Activated T-helper 17 cell treated with anti-CD3 and anti-CD28 coated beads, Interleukin-2, amount 50 U/mL, for 72 hours (primary cell): ENCODE measurements at regions not wholly inside any gene's neighbourhood (a gene's known extent, or its start where the extent isn't known, plus 50 kb on each side); places are given as distances from the start of the nearest gene placed in this dataset.

Experiments used
- ATAC-seq: fragments of 150-1000 bp; cut with Tn5 transposase; replicated peaks from 2 replicates; pipeline ENCODE4 v1.10.0; 2021; ENCODE audit warnings: mild to moderate bottlenecking, moderate library complexity
- H3K27ac Mint-ChIP-seq: one replicate; pipeline ENCODE4 v1.8.0; 2022; ENCODE audit warnings: mixed read lengths
- H3K27me3 Mint-ChIP-seq: one replicate; pipeline ENCODE4 v1.8.0; 2022; ENCODE audit warnings: mixed read lengths
- H3K36me3 Mint-ChIP-seq: one replicate; pipeline ENCODE4 v1.8.0; 2022; ENCODE audit warnings: low read depth, mild to moderate bottlenecking, mixed read lengths
- H3K4me1 Mint-ChIP-seq: one replicate; pipeline ENCODE4 v1.8.0; 2022; ENCODE audit warnings: mixed read lengths
- H3K4me3 Mint-ChIP-seq: one replicate; pipeline ENCODE4 v1.8.0; 2022; ENCODE audit warnings: mild to moderate bottlenecking, mixed read lengths
- H3K9me3 Mint-ChIP-seq: one replicate; pipeline ENCODE4 v1.8.0; 2022; ENCODE audit warnings: mixed read lengths

GRCh38 chr14:101362529-101363260 lies 198.6 kb upstream of the DIO3 start:
- Mint-ChIP-seq H3K4me3 (no peak overlapping the region), H3K9me3 (no peaks in the 10 kb centered on the region), H3K27ac (no peak overlapping the region), H3K4me1 (no peaks in the 10 kb centered on the region), H3K27me3 (peaks cover 23% of the 10 kb centered on the region), H3K36me3 (no peaks in the 10 kb centered on the region)
- no peak for ATAC-seq

GRCh38 chr14:101363261-101363555 lies 198.1 kb upstream of the DIO3 start:
- Mint-ChIP-seq H3K27ac (no peak overlapping the region), H3K36me3 (no peaks in the 10 kb centered on the region), H3K4me1 (no peaks in the 10 kb centered on the region), H3K9me3 (no peaks in the 10 kb centered on the region), H3K4me3 (no peak overlapping the region), H3K27me3 (peaks cover 23% of the 10 kb centered on the region)
- ATAC-seq, result no peak

GRCh38 chr14:101363880-101364391 lies 197.4 kb upstream of the DIO3 start:
- no peaks in the 10 kb centered on the region for H3K36me3 Mint-ChIP-seq
- ATAC-seq, result no peak
- peaks cover 18% of the 10 kb centered on the region for H3K27me3 Mint-ChIP-seq
- no peak overlapping the region for H3K4me3 Mint-ChIP-seq
- H3K9me3 Mint-ChIP-seq, result no peaks in the 10 kb centered on the region
- H3K4me1 Mint-ChIP-seq, result no peaks in the 10 kb centered on the region
- no peak overlapping the region for H3K27ac Mint-ChIP-seq

- Mint-ChIP-seq H3K4me1 (no peaks in the 10 kb centered on the region), H3K4me3 (no peak overlapping the region), H3K9me3 (no peaks in the 10 kb centered on the region), H3K27me3 (peaks cover 16% of the 10 kb centered on the region), H3K36me3 (no peaks in the 10 kb centered on the region), H3K27ac (no peak overlapping the region)
- ATAC-seq, result no peak
Measured at GRCh38 chr14:101364503-101365328, 196.6 kb upstream of the DIO3 start.

GRCh38 chr14:101365329-101366158 lies 195.8 kb upstream of the DIO3 start:
- no peaks in the 10 kb centered on the region for H3K9me3 Mint-ChIP-seq
- H3K4me1 Mint-ChIP-seq, result no peaks in the 10 kb centered on the region
- H3K27ac Mint-ChIP-seq, result no peak overlapping the region
- H3K36me3 Mint-ChIP-seq, result no peaks in the 10 kb centered on the region
- no peak overlapping the region for H3K4me3 Mint-ChIP-seq
- H3K27me3 Mint-ChIP-seq, result peaks cover 16% of the 10 kb centered on the region
- no peak for ATAC-seq

- ATAC-seq, result no peak
- Mint-ChIP-seq H3K9me3 (no peaks in the 10 kb centered on the region), H3K27me3 (peaks cover 18% of the 10 kb centered on the region), H3K36me3 (no peaks in the 10 kb centered on the region), H3K4me3 (no peak overlapping the region), H3K27ac (no peak overlapping the region), H3K4me1 (no peaks in the 10 kb centered on the region)
Measured at GRCh38 chr14:101367421-101368261, 193.7 kb upstream of the DIO3 start.

- no peaks in the 10 kb centered on the region for H3K36me3 Mint-ChIP-seq
- peaks cover 10% of the 10 kb centered on the region for H3K27me3 Mint-ChIP-seq
- no peaks in the 10 kb centered on the region for H3K4me1 Mint-ChIP-seq
- H3K4me3 Mint-ChIP-seq, result no peak overlapping the region
- ATAC-seq, result no peak
- H3K9me3 Mint-ChIP-seq, result no peaks in the 10 kb centered on the region
- no peak overlapping the region for H3K27ac Mint-ChIP-seq
Measured at GRCh38 chr14:101368629-101369028, 192.7 kb upstream of the DIO3 start.

- H3K9me3 Mint-ChIP-seq, result no peaks in the 10 kb centered on the region
- no peak for ATAC-seq
- H3K27ac Mint-ChIP-seq, result no peak overlapping the region
- H3K27me3 Mint-ChIP-seq, result peaks cover 11% of the 10 kb centered on the region
- H3K36me3 Mint-ChIP-seq, result no peaks in the 10 kb centered on the region
- H3K4me3 Mint-ChIP-seq, result no peak overlapping the region
- H3K4me1 Mint-ChIP-seq, result no peaks in the 10 kb centered on the region
Measured at GRCh38 chr14:101369194-101369915, 191.9 kb upstream of the DIO3 start.

- ATAC-seq, result no peak
- Mint-ChIP-seq H3K4me1 (no peaks in the 10 kb centered on the region), H3K9me3 (no peaks in the 10 kb centered on the region), H3K4me3 (no peak overlapping the region), H3K27me3 (peaks cover 16% of the 10 kb centered on the region), H3K27ac (no peak overlapping the region), H3K36me3 (no peaks in the 10 kb centered on the region)
Measured at GRCh38 chr14:101369916-101370592, 191.2 kb upstream of the DIO3 start.

- Mint-ChIP-seq H3K36me3 (no peaks in the 10 kb centered on the region), H3K4me1 (no peaks in the 10 kb centered on the region), H3K27ac (no peak overlapping the region), H3K27me3 (peaks cover 19% of the 10 kb centered on the region), H3K9me3 (no peaks in the 10 kb centered on the region), H3K4me3 (no peak overlapping the region)
- ATAC-seq, result no peak
Measured at GRCh38 chr14:101370593-101371569, 190.4 kb upstream of the DIO3 start.

- no peak overlapping the region for H3K4me3 Mint-ChIP-seq
- H3K27ac Mint-ChIP-seq, result no peak overlapping the region
- H3K27me3 Mint-ChIP-seq, result peaks cover 20% of the 10 kb centered on the region
- no peaks in the 10 kb centered on the region for H3K36me3 Mint-ChIP-seq
- no peak for ATAC-seq
- no peaks in the 10 kb centered on the region for H3K9me3 Mint-ChIP-seq
- no peaks in the 10 kb centered on the region for H3K4me1 Mint-ChIP-seq
Measured at GRCh38 chr14:101371799-101372793, 189.2 kb upstream of the DIO3 start.
